ENCODE measurements at regions not wholly inside any gene's neighbourhood (a gene's known extent, or its start where the extent isn't known, plus 50 kb on each side); places are given as distances from the start of the nearest gene placed in this dataset.

- TF ChIP-seq POLR2AphosphoS5 (IDR thresholded peaks at IDR 0.05) (no peak), CTCF (IDR thresholded peaks at IDR 0.05) (no peak), POLR2A (IDR thresholded peaks at IDR 0.05) (no peak)
These were observed 138.2 kb upstream of the FST start for GRCh38 chr5:53342236-53342635.

Data from prostate gland (tissue), 2 donors.